GM18867 (cell line): ENCODE measurements at regions not wholly inside any gene's neighbourhood (a gene's known extent, or its start where the extent isn't known, plus 50 kb on each side); places are given as distances from the start of the nearest gene placed in this dataset.
"Not testable (repeated sequence)": the region's sequence is repeated elsewhere in the genome, so short reads cannot be mapped to it uniquely, and the experiment has no call there.

Experiments
- ATAC-seq: cut with Tn5 transposase; IDR thresholded peaks from one replicate; pipeline ENCODE4 v1.9.1; 2021; ENCODE audit warnings: mild to moderate bottlenecking, moderate library complexity; ENCODE audit not compliant: unreplicated experiment

GRCh38 chr3:5732081-5732480, 544.6 kb downstream of the EDEM1 start:
- no peak for ATAC-seq

GRCh38 chr3:5733995-5734394, 546.5 kb downstream of the EDEM1 start:
- ATAC-seq = no peak

GRCh38 chr3:5735896-5736295, 548.4 kb downstream of the EDEM1 start:
- ATAC-seq = no peak

- ATAC-seq = no peak
Measured at GRCh38 chr3:5739299-5739935, 551.9 kb downstream of the EDEM1 start.

GRCh38 chr3:5739949-5740348, 552.4 kb downstream of the EDEM1 start:
- no peak for ATAC-seq

GRCh38 chr3:5741017-5741416, 553.5 kb downstream of the EDEM1 start:
- ATAC-seq = no peak

- ATAC-seq = no peak
Measured at GRCh38 chr3:5750091-5750490, 562.6 kb downstream of the EDEM1 start.

- ATAC-seq = no peak
Measured at GRCh38 chr3:5750874-5751640, 563.5 kb downstream of the EDEM1 start.

GRCh38 chr3:5754602-5755001, 567.1 kb downstream of the EDEM1 start:
- peak; percentile 90 for ATAC-seq

GRCh38 chr3:5756443-5756842, 568.9 kb downstream of the EDEM1 start:
- ATAC-seq = no peak

- no peak for ATAC-seq
Measured at GRCh38 chr3:5757213-5757804, 569.8 kb downstream of the EDEM1 start.

- no peak for ATAC-seq
Measured at GRCh38 chr3:5758699-5759098, 571.2 kb downstream of the EDEM1 start.

- ATAC-seq = no peak
Measured at GRCh38 chr3:5762506-5762905, 575.0 kb downstream of the EDEM1 start.

- peak; percentile 57 for ATAC-seq
Measured at GRCh38 chr3:5766848-5767247, 579.3 kb downstream of the EDEM1 start.

- ATAC-seq = no peak
Measured at GRCh38 chr3:5767304-5767703, 579.8 kb downstream of the EDEM1 start.

GRCh38 chr3:5768281-5768945, 580.9 kb downstream of the EDEM1 start:
- ATAC-seq = no peak

- ATAC-seq = no peak
Measured at GRCh38 chr3:5769825-5770224, 582.3 kb downstream of the EDEM1 start.

- no peak for ATAC-seq
Measured at GRCh38 chr3:5774337-5774736, 586.8 kb downstream of the EDEM1 start.

- ATAC-seq = not testable (repeated sequence)
Measured at GRCh38 chr3:5775100-5775499, 587.6 kb downstream of the EDEM1 start.

GRCh38 chr3:5784690-5785089, 597.2 kb downstream of the EDEM1 start:
- no peak for ATAC-seq

GRCh38 chr3:5787861-5788488, 600.5 kb downstream of the EDEM1 start:
- ATAC-seq = no peak
